ENCODE measurements at regions not wholly inside any gene's neighbourhood (a gene's known extent, or its start where the extent isn't known, plus 50 kb on each side); places are given as distances from the start of the nearest gene placed in this dataset.

GRCh38 chr6:25154034-25154596 lies 125.1 kb upstream of the CARMIL1 start:
- H3K4me3 ChIP-seq = no peak overlapping the region
- intact Hi-C loops (cut with DNase I; ENCODE audit: low total_unique reads) = no loop called here
- no peaks in the 10 kb centered on the region for H3K4me1 ChIP-seq
- no peak for DNase-seq
- no peaks in the 10 kb centered on the region for H3K27me3 ChIP-seq
- TF ChIP-seq EP300 (IDR thresholded peaks at IDR 0.05) = no peak
- no peak for TF ChIP-seq POLR2AphosphoS5 (IDR thresholded peaks at IDR 0.05)
- no peak for TF ChIP-seq POLR2A (IDR thresholded peaks at IDR 0.05)
- no peak for TF ChIP-seq CTCF (IDR thresholded peaks at IDR 0.05)
- H3K9me3 ChIP-seq = peaks cover 0 to 23% (median 17%) of the 10 kb centered on the region in 4 donors
- no peak overlapping the region for H3K27ac ChIP-seq
- 30 to 72% (median 50%) methylated on average over 3 of the region's 3 CpGs for WGBS, 5 donors
- H3K36me3 ChIP-seq = no peaks in the 10 kb centered on the region

GRCh38 chr6:25155211-25155610 lies 124.0 kb upstream of the CARMIL1 start:
- Histone ChIP-seq H3K4me1 (no peaks in the 10 kb centered on the region), H3K27ac (no peak overlapping the region), H3K9me3 (peaks cover 0 to 28% (median 19%) of the 10 kb centered on the region in 4 donors), H3K36me3 (no peaks in the 10 kb centered on the region), H3K4me3 (no peak overlapping the region), H3K27me3 (no peaks in the 10 kb centered on the region)
- TF ChIP-seq EP300 (IDR thresholded peaks at IDR 0.05) (no peak), CTCF (IDR thresholded peaks at IDR 0.05) (no peak)
- WGBS, 5 donors = 74 to 94% (median 94%) methylated on average over 3 of the region's 3 CpGs
- intact Hi-C loops (cut with DNase I; ENCODE audit: low total_unique reads) = no loop called here
- no peak for DNase-seq

DNA sequence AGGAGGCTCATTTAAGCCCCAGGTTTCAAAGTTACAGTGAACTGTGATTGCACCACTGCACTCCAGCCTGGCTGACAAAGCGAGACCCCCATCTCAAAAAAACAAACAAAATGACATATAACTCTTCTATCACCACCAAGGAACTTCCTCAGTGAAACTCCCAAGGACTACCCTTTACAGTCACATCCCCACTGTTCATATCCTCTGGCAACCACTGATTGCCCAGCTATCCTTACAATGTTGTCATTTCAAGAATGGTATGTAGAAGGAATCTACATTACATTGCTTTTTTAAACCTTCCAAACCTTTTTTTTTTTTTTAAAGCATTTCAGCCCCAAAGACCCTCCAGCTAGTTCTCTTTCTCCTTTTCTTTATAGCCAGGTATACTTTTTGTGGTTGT lies 123.1 kb upstream of the CARMIL1 start:
- no peak for TF ChIP-seq EP300 (IDR thresholded peaks at IDR 0.05)
- TF ChIP-seq POLR2AphosphoS5 (IDR thresholded peaks at IDR 0.05) = no peak
- no peak for TF ChIP-seq POLR2A (IDR thresholded peaks at IDR 0.05)
- no peak for TF ChIP-seq CTCF (IDR thresholded peaks at IDR 0.05)
- H3K4me1 ChIP-seq = no peaks in the 10 kb centered on the region
- no peak for DNase-seq
- intact Hi-C loops (cut with DNase I; ENCODE audit: low total_unique reads) = no loop called here
- H3K27me3 ChIP-seq = no peaks in the 10 kb centered on the region
- 78 to 89% (median 78%) methylated on average over 1 of the region's 1 CpG for WGBS, 5 donors
- no peak overlapping the region for H3K27ac ChIP-seq
- H3K9me3 ChIP-seq = peaks cover 0 to 28% (median 19%) of the 10 kb centered on the region in 4 donors
- no peak overlapping the region for H3K4me3 ChIP-seq
- no peaks in the 10 kb centered on the region for H3K36me3 ChIP-seq

GRCh38 chr6:25157183-25157582 lies 122.0 kb upstream of the CARMIL1 start:
- DNase-seq = no peak
- H3K4me3 ChIP-seq = no peak overlapping the region
- WGBS, 5 donors = 92 to 95% (median 94%) methylated on average over 7 of the region's 7 CpGs
- no peak for TF ChIP-seq POLR2AphosphoS5 (IDR thresholded peaks at IDR 0.05)
- no peak for TF ChIP-seq POLR2A (IDR thresholded peaks at IDR 0.05)
- TF ChIP-seq EP300 (IDR thresholded peaks at IDR 0.05) = no peak
- no peak for TF ChIP-seq CTCF (IDR thresholded peaks at IDR 0.05)
- no peaks in the 10 kb centered on the region for H3K27me3 ChIP-seq
- peaks cover 0 to 28% (median 19%) of the 10 kb centered on the region in 4 donors for H3K9me3 ChIP-seq
- no peaks in the 10 kb centered on the region for H3K4me1 ChIP-seq
- no peaks in the 10 kb centered on the region for H3K36me3 ChIP-seq
- H3K27ac ChIP-seq = no peak overlapping the region
- intact Hi-C loops (cut with DNase I; ENCODE audit: low total_unique reads) = no loop called here
